ENCODE measurements at regions not wholly inside any gene's neighbourhood (a gene's known extent, or its start where the extent isn't known, plus 50 kb on each side); places are given as distances from the start of the nearest gene placed in this dataset.

- DNase-seq (ENCODE audit: low read depth, low spot score) = no peak
- H3K27me3 ChIP-seq (ENCODE audit: control insufficient read depth, insufficient read depth, low read length) = no peaks in the 10 kb centered on the region
- H3K9me3 ChIP-seq (ENCODE audit: control insufficient read depth, insufficient read depth, low read length) = no peaks in the 10 kb centered on the region
- no peaks in the 10 kb centered on the region for H3K4me1 ChIP-seq (ENCODE audit: control insufficient read depth, insufficient read depth, low read length)
- H3K27ac ChIP-seq (ENCODE audit: low read length) = no peak overlapping the region
- WGBS (ENCODE audit: insufficient coverage, insufficient read length) = no CpG with 5 or more reads among the region's 2 CpGs
- no peak overlapping the region for H3K4me3 ChIP-seq (ENCODE audit: low read length)
- no peaks in the 10 kb centered on the region for H3K36me3 ChIP-seq (ENCODE audit: control insufficient read depth, insufficient read depth, low read length)
Observed at GRCh38 chr11:109371444-109372176, 50.4 kb upstream of the C11orf87 start.

Measured in iPS DF 6.9 (cell line).